H1 (cell line): ENCODE measurements at regions not wholly inside any gene's neighbourhood (a gene's known extent, or its start where the extent isn't known, plus 50 kb on each side); places are given as distances from the start of the nearest gene placed in this dataset.

ENCODE experiments used
- CTCF ChIP-seq, 3 experiments: IDR thresholded peaks; 1 replicate in 2 of 3; 2 replicates in 1 of 3; pipeline versions ENCODE4 v1.5.1 to v1.6.1; 2011; ENCODE audit warnings: low read length in 3 of 3, mild to moderate bottlenecking in 3 of 3, inconsistent platforms in 2 of 3, low read depth in 1 of 3, moderate library complexity in 1 of 3; ENCODE audit not compliant: insufficient read depth in 1 of 3; ENCODE audit errors: control extremely low read depth in 1 of 3
- POLR2A ChIP-seq, 2 experiments: IDR thresholded peaks; 1 replicate in 1 of 2; 2 replicates in 1 of 2; pipeline ENCODE4 v1.6.1; 2011; ENCODE audit warnings: low read depth in 2 of 2, low read length in 2 of 2, mild to moderate bottlenecking in 2 of 2; ENCODE audit errors: control extremely low read depth in 1 of 2
- SIN3A ChIP-seq, 2 experiments: IDR thresholded peaks in 1 of 2; conservative IDR thresholded peaks in 1 of 2; 2 replicates each; pipeline ENCODE4 v1.6.1; 2011 to 2012; ENCODE audit warnings: low read length in 2 of 2, improper control_type of control experiment in 1 of 2, low read depth in 1 of 2, mild to moderate bottlenecking in 1 of 2

GRCh38 chr3:74033381-74033780 is 408.6 kb upstream of the PDZRN3 start:
- TF ChIP-seq CTCF (IDR thresholded peaks at IDR 0.05; ENCODE audit: control extremely low read depth in 1 of 3, insufficient read depth in 1 of 3, low read depth in 1 of 3, low read length in 3 of 3) (no peak), POLR2A (IDR thresholded peaks at IDR 0.05; ENCODE audit: control extremely low read depth in 1 of 2, low read depth in 2 of 2, low read length in 2 of 2) (no peak), SIN3A (conservative IDR thresholded peaks at IDR 0.05 in 1 of 2, IDR thresholded peaks at IDR 0.05 in 1 of 2; ENCODE audit: low read depth in 1 of 2, low read length in 2 of 2) (no peak)
